Activated naive CD4-positive, alpha-beta T cell treated with anti-CD3 and anti-CD28 coated beads for 36 hours (primary cell): ENCODE measurements at regions not wholly inside any gene's neighbourhood (a gene's known extent, or its start where the extent isn't known, plus 50 kb on each side); places are given as distances from the start of the nearest gene placed in this dataset.

ENCODE experiments used
- CTCF ChIA-PET: fragments of 350-600 bp; sonication (Branson Sonifier 250); formaldehyde crosslinking; loops from one replicate; lab custom pipeline; 2021; ENCODE audit warnings: antibody characterized with exemption; lab: Charles Lee
- DNase-seq: peaks from one replicate; pipeline ENCODE4 v3.0.0-alpha.2; 2020
- H3K27ac Mint-ChIP-seq: one replicate; pipeline ENCODE4 v1.8.0; 2021; ENCODE audit warnings: mild to moderate bottlenecking, mixed read lengths
- H3K27me3 Mint-ChIP-seq: one replicate; pipeline ENCODE4 v1.8.0; 2021; ENCODE audit warnings: low read depth, mixed read lengths
- H3K36me3 Mint-ChIP-seq: one replicate; pipeline ENCODE4 v1.8.0; 2021; ENCODE audit warnings: low read depth, mixed read lengths
- H3K4me1 Mint-ChIP-seq: one replicate; pipeline ENCODE4 v1.8.0; 2021; ENCODE audit warnings: low read depth, mixed read lengths
- H3K4me3 Mint-ChIP-seq: one replicate; pipeline ENCODE4 v1.8.0; 2021; ENCODE audit warnings: mild to moderate bottlenecking, moderate library complexity, mixed read lengths
- H3K9me3 Mint-ChIP-seq: one replicate; pipeline ENCODE4 v1.8.0; 2021; ENCODE audit warnings: mixed read lengths
- intact Hi-C: fragments of 100-400 bp; cut with micrococcal nuclease; formaldehyde crosslinking; loops from one replicate; pipeline ENCODE4 v1.15.1; 2023

DNA sequence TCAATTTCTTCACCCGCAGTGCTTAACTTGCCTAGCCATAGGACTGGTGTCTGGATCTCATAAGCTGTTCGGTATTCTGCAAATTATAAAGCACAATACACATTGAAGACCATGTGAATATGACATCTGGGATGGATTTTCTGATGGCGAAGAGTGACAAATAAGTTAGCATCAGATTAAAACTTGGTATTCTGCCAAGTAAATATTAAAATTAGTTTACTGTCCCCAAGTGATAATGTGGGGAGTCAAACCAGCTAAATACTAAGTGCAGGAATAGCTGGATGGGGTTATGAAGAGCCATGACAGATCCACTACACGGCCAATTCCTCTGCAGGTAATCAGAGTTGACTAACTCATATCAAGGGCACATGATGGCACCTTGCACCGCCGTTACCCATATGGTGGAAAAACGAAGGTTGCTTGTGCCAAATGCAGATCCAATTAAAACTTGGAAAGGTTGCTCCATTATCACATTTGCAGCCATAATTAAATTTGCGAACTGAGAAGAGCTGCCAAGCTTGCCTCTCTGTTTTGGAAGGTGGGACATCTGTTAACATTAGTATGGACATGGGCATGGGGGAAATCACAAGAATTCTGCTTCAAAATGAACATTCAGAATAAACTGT, 114.9 kb upstream of the TOM1L1 start:
- Mint-ChIP-seq H3K9me3 (no peaks in the 10 kb centered on the region), H3K27ac (no peak overlapping the region), H3K4me3 (no peak overlapping the region), H3K27me3 (no peaks in the 10 kb centered on the region), H3K36me3 (no peaks in the 10 kb centered on the region), H3K4me1 (no peaks in the 10 kb centered on the region)
- intact Hi-C loops, result no loop called here
- CTCF ChIA-PET, result no interaction called here
- no peak for DNase-seq

DNA sequence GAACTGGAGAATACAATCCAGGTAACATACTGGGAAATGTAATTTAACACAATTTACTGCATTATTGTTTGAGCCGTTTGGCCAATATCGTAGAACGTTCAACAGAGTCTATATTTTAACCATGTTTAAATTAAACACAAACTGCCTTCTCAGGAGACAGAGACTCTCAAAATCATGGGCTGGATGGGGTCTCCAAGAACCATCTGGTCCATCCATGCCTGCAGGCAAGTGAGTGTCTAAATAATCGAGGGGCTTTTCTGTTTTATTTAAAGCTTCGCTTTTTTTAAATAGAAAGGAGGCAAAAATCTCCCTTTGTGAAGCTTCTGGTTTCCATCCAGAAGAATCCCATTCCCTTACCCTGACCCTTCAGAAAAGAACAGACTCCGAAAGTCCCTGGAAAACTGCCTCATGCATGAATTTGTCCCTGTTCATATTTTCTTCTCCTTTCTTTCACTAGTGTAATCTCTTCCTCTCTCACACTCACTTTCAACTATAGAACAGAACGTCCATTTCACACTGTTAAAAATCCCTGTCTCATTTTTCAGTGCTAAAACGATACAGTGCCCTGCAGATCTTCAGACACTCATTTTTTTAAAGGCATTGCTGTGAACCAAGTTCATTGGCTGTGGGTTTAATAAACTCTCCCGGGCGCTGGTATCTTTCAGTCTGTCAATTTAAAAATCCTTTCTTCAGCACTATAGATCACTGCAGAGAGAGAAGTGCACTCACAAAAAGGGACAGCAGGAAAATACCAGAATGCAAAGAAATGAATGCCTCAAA, 111.4 kb upstream of the TOM1L1 start:
- Mint-ChIP-seq H3K36me3 (no peaks in the 10 kb centered on the region), H3K4me1 (no peaks in the 10 kb centered on the region), H3K27ac (no peak overlapping the region), H3K27me3 (no peaks in the 10 kb centered on the region), H3K4me3 (no peak overlapping the region), H3K9me3 (no peaks in the 10 kb centered on the region)
- CTCF ChIA-PET, result no interaction called here
- no peak for DNase-seq
- intact Hi-C loops, result no loop called here

GRCh38 chr17:54793271-54793670, 107.4 kb upstream of the TOM1L1 start:
- Mint-ChIP-seq H3K27me3 (no peaks in the 10 kb centered on the region), H3K9me3 (no peaks in the 10 kb centered on the region), H3K4me1 (no peaks in the 10 kb centered on the region), H3K4me3 (no peak overlapping the region), H3K36me3 (no peaks in the 10 kb centered on the region), H3K27ac (no peak overlapping the region)
- CTCF ChIA-PET, result interaction anchor here (0.8 kb wide), 1 partner anchor 365 kb away, joined by 3 read pairs; no protein-coding TSS in a partner anchor
- DNase-seq, result no peak
- intact Hi-C loops, result no loop called here

GRCh38 chr17:54795046-54795445, 105.6 kb upstream of the TOM1L1 start:
- intact Hi-C loops, result no loop called here
- CTCF ChIA-PET, result no interaction called here
- no peaks in the 10 kb centered on the region for H3K27me3 Mint-ChIP-seq

GRCh38 chr17:54807331-54807730, 93.3 kb upstream of the TOM1L1 start:
- Mint-ChIP-seq H3K9me3 (no peaks in the 10 kb centered on the region), H3K36me3 (no peaks in the 10 kb centered on the region), H3K27me3 (peaks cover 3% of the 10 kb centered on the region), H3K4me3 (no peak overlapping the region), H3K27ac (no peak overlapping the region), H3K4me1 (no peaks in the 10 kb centered on the region)
- intact Hi-C loops, result no loop called here
- no peak for DNase-seq
- CTCF ChIA-PET, result no interaction called here

More at GRCh38 chr17:54795046-54795445, 105.6 kb upstream of the TOM1L1 start:
- Mint-ChIP-seq H3K4me3 (no peak overlapping the region), H3K9me3 (peaks cover 2% of the 10 kb centered on the region), H3K27ac (no peak overlapping the region), H3K36me3 (no peaks in the 10 kb centered on the region), H3K4me1 (no peaks in the 10 kb centered on the region)
- no peak for DNase-seq

- H3K27me3 Mint-ChIP-seq, result peaks cover 2% of the 10 kb centered on the region
- H3K4me3 Mint-ChIP-seq, result no peak overlapping the region
- H3K27ac Mint-ChIP-seq, result no peak overlapping the region
- DNase-seq, result no peak
- H3K9me3 Mint-ChIP-seq, result no peaks in the 10 kb centered on the region
- CTCF ChIA-PET, result no interaction called here
- no peaks in the 10 kb centered on the region for H3K4me1 Mint-ChIP-seq
- intact Hi-C loops, result no loop called here
- no peaks in the 10 kb centered on the region for H3K36me3 Mint-ChIP-seq
Observed at GRCh38 chr17:54813896-54814295, 86.8 kb upstream of the TOM1L1 start.

- intact Hi-C loops, result no loop called here
- no peak overlapping the region for H3K4me3 Mint-ChIP-seq
- no peaks in the 10 kb centered on the region for H3K4me1 Mint-ChIP-seq
- no peaks in the 10 kb centered on the region for H3K9me3 Mint-ChIP-seq
- peaks cover 2% of the 10 kb centered on the region for H3K27me3 Mint-ChIP-seq
- H3K36me3 Mint-ChIP-seq, result no peaks in the 10 kb centered on the region
- DNase-seq, result no peak
- H3K27ac Mint-ChIP-seq, result no peak overlapping the region
- CTCF ChIA-PET, result no interaction called here
Observed at GRCh38 chr17:54814371-54814770, 86.3 kb upstream of the TOM1L1 start.

GRCh38 chr17:54834086-54834485, 66.6 kb upstream of the TOM1L1 start:
- no peak for DNase-seq
- H3K9me3 Mint-ChIP-seq, result no peaks in the 10 kb centered on the region
- H3K4me3 Mint-ChIP-seq, result no peak overlapping the region
- no peak overlapping the region for H3K27ac Mint-ChIP-seq
- CTCF ChIA-PET, result no interaction called here
- H3K27me3 Mint-ChIP-seq, result no peaks in the 10 kb centered on the region
- intact Hi-C loops, result no loop called here
- H3K36me3 Mint-ChIP-seq, result no peaks in the 10 kb centered on the region
- no peaks in the 10 kb centered on the region for H3K4me1 Mint-ChIP-seq

GRCh38 chr17:54835015-54835414, 65.6 kb upstream of the TOM1L1 start:
- DNase-seq, result no peak
- intact Hi-C loops, result no loop called here
- Mint-ChIP-seq H3K27ac (no peak overlapping the region), H3K4me3 (no peak overlapping the region), H3K4me1 (no peaks in the 10 kb centered on the region), H3K27me3 (no peaks in the 10 kb centered on the region), H3K36me3 (no peaks in the 10 kb centered on the region), H3K9me3 (no peaks in the 10 kb centered on the region)
- CTCF ChIA-PET, result no interaction called here

GRCh38 chr17:54836723-54837462, 63.8 kb upstream of the TOM1L1 start:
- Mint-ChIP-seq H3K27me3 (peaks cover 3% of the 10 kb centered on the region), H3K9me3 (no peaks in the 10 kb centered on the region), H3K4me3 (no peak overlapping the region), H3K4me1 (no peaks in the 10 kb centered on the region), H3K27ac (no peak overlapping the region), H3K36me3 (no peaks in the 10 kb centered on the region)
- DNase-seq, result no peak
- CTCF ChIA-PET, result no interaction called here
- intact Hi-C loops, result no loop called here

- intact Hi-C loops, result no loop called here
- CTCF ChIA-PET, result no interaction called here
- Mint-ChIP-seq H3K27me3 (peaks cover 3% of the 10 kb centered on the region), H3K4me1 (no peaks in the 10 kb centered on the region), H3K9me3 (no peaks in the 10 kb centered on the region), H3K27ac (no peak overlapping the region), H3K4me3 (no peak overlapping the region), H3K36me3 (no peaks in the 10 kb centered on the region)
- DNase-seq, result no peak
Observed at GRCh38 chr17:54838651-54839421, 61.8 kb upstream of the TOM1L1 start.

GRCh38 chr17:54839447-54839846, 61.2 kb upstream of the TOM1L1 start:
- CTCF ChIA-PET, result no interaction called here
- Mint-ChIP-seq H3K27ac (no peak overlapping the region), H3K9me3 (no peaks in the 10 kb centered on the region), H3K27me3 (peaks cover 3% of the 10 kb centered on the region), H3K36me3 (no peaks in the 10 kb centered on the region), H3K4me3 (no peak overlapping the region), H3K4me1 (no peaks in the 10 kb centered on the region)
- intact Hi-C loops, result no loop called here
- DNase-seq, result no peak
